Left colon (tissue), 2 donors: ENCODE measurements at regions not wholly inside any gene's neighbourhood (a gene's known extent, or its start where the extent isn't known, plus 50 kb on each side); places are given as distances from the start of the nearest gene placed in this dataset.
"Not testable (repeated sequence)": the region's sequence is repeated elsewhere in the genome, so short reads cannot be mapped to it uniquely, and the experiment has no call there.

Experiments
- ATAC-seq: fragments of 200-7000 bp; cut with Tn5 transposase; one replicate; pipeline ENCODE4 v1.9.1; 2020; ENCODE audit warnings: mild to moderate bottlenecking, moderate library complexity
- DNase-seq, 2 donors: peaks; one replicate each; pipeline ENCODE4 v3.0.0-alpha.2; 2020
- intact Hi-C, 2 donors: fragments of 100-400 bp; cut with DNase I in 1 of 2; cut with micrococcal nuclease in 1 of 2; formaldehyde crosslinking; loops; one replicate each; pipeline versions ENCODE4 v1.11.2 to v1.14.0; 2022; cut with DNase I, micrococcal nuclease
- donor health status: DM: no; HTN: no; CAD: no.
- donor health status: DM: yes; HTN: yes; CAD: no.

- DNase-seq (no peak), ATAC-seq (no peak)
- intact Hi-C loops, result no loop called here
These were observed 105.7 kb upstream of the C14orf180 start for GRCh38 chr14:104473649-104474494.

GRCh38 chr14:104474495-104475213 lies 104.9 kb upstream of the C14orf180 start:
- intact Hi-C loops, result no loop called here
- DNase-seq (no peak), ATAC-seq (no peak)

GRCh38 chr14:104475256-104475655 lies 104.3 kb upstream of the C14orf180 start:
- no peak for ATAC-seq
- intact Hi-C loops, result no loop called here

GRCh38 chr14:104475802-104476201 lies 103.8 kb upstream of the C14orf180 start:
- DNase-seq (no peak), ATAC-seq (no peak)
- intact Hi-C loops, result no loop called here

More at GRCh38 chr14:104475256-104475655, 104.3 kb upstream of the C14orf180 start:
- no peak for DNase-seq

- intact Hi-C loops, result no loop called here
- DNase-seq (no peak), ATAC-seq (no peak)
These were observed 103.1 kb upstream of the C14orf180 start for GRCh38 chr14:104476437-104476836.

- DNase-seq (no peak), ATAC-seq (no peak)
- intact Hi-C loops, result no loop called here
These were observed 102.4 kb upstream of the C14orf180 start for GRCh38 chr14:104477117-104477623.

- ATAC-seq, result no peak
- intact Hi-C loops, result no loop called here
- DNase-seq, result no peak
These were observed 101.7 kb upstream of the C14orf180 start for GRCh38 chr14:104477666-104478380.

- DNase-seq, result no peak
- ATAC-seq, result no peak
- intact Hi-C loops, result no loop called here
These were observed 100.9 kb upstream of the C14orf180 start for GRCh38 chr14:104478656-104479055.

- DNase-seq (no peak), ATAC-seq (no peak)
- intact Hi-C loops, result no loop called here
These were observed 99.7 kb upstream of the C14orf180 start for GRCh38 chr14:104479901-104480300.

- DNase-seq, result no peak
- intact Hi-C loops, result no loop called here
These were observed 98.2 kb upstream of the C14orf180 start for GRCh38 chr14:104481323-104481722.

GRCh38 chr14:104482017-104482416 lies 97.5 kb upstream of the C14orf180 start:
- DNase-seq, ATAC-seq, intact Hi-C loops: not testable (repeated sequence)

More at GRCh38 chr14:104481323-104481722, 98.2 kb upstream of the C14orf180 start:
- ATAC-seq, result no peak

GRCh38 chr14:104486222-104486923 lies 93.2 kb upstream of the C14orf180 start:
- intact Hi-C loops, result no loop called here
- ATAC-seq, result no peak

GRCh38 chr14:104494483-104494882 lies 85.1 kb upstream of the C14orf180 start:
- no peak for ATAC-seq
- no peak for DNase-seq
- intact Hi-C loops, result no loop called here

More at GRCh38 chr14:104486222-104486923, 93.2 kb upstream of the C14orf180 start:
- DNase-seq, result no peak

GRCh38 chr14:104496095-104496494 lies 83.5 kb upstream of the C14orf180 start:
- ATAC-seq (no peak), DNase-seq (no peak)
- intact Hi-C loops, result no loop called here

- peak; percentile 100 for ATAC-seq
- DNase-seq, result peak; percentile 23 to 59
- intact Hi-C loops, result no loop called here
These were observed 79.5 kb upstream of the C14orf180 start for GRCh38 chr14:104499784-104500760.

- DNase-seq (no peak), ATAC-seq (no peak)
- intact Hi-C loops, result no loop called here
These were observed 77.5 kb upstream of the C14orf180 start for GRCh38 chr14:104502060-104502459.

- intact Hi-C loops, result no loop called here
- no peak for ATAC-seq
These were observed 75.9 kb upstream of the C14orf180 start for GRCh38 chr14:104503691-104504090.

More at GRCh38 chr14:104503691-104504090, 75.9 kb upstream of the C14orf180 start:
- no peak for DNase-seq
